ENCODE measurements at regions not wholly inside any gene's neighbourhood (a gene's known extent, or its start where the extent isn't known, plus 50 kb on each side); places are given as distances from the start of the nearest gene placed in this dataset.
"Not testable (repeated sequence)": the region's sequence is repeated elsewhere in the genome, so short reads cannot be mapped to it uniquely, and the experiment has no call there.

DNA sequence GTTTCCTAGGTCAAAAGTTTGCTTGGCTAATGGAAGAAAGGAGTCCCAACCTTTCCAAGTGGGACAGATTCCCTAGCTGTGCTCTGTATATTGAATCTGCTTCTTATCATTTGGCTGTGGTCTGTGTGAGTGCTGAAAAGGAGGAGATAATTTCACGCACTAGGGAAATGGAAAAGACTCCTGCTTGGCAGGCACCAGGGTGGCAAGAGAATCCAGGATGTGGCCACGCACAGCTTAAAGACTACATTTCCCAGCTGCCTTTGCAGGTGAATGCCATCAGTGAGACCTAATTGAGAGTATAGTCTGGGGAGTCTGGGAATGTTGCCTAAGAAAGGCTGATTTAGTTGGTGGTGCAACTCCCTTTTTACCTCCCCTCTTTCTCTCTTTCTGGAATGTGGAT lies 253.5 kb upstream of the PLGLB1 start:
- DNase-seq: not testable (repeated sequence)

DNA sequence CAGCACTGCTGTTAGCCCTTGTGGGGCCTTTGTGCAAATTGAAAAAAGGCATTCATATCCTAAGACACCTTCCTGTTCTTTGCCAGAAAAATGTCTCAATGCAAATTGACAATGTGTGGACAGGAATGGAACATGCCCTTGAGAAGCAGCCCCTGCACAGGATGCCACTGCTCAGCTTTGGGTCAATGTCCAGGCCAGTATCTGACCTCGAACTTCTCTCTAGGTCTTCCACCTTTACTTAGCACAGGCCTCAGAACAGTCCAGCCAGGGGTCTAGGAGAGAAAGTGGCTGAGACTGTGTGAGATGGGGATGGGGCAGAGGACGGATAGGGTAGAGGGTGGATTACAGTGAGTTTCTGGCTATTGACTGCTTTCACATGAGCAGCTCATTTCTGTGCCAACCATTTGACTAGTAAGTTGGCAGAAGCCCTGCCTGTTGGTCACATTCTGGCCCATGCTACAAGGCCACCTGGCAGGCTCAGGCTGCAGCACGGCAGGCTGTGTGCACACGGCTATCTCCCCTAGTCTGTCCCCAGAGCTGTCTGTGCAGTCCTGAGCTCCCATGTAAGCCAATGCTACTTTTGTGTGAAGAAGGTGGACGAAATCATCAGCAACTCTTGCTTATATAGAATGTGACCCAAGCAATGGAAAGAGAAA lies 254.5 kb upstream of the PLGLB1 start:
- not testable (repeated sequence) for DNase-seq

- not testable (repeated sequence) for DNase-seq
These were observed 255.0 kb upstream of the PLGLB1 start for GRCh38 chr2:87276673-87277072.

DNA sequence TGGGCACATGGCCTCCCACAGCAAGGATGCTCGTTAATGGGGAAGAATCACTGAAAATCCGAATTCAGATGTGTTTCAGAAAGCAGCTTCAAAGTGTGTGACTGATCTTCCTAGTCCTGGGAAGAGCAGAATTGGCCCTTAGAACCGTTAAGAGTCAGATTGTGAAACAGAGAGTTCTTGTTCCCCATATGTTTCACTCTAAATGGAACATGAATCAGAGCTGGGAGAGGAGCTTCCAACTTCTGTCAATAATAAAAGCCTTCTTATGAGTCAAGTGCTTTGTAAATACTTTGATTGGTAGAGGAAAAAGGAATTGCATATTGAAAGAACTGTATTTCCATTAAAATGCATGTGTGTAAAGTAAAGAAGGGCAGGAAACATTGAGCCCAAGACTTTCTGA lies 256.1 kb upstream of the PLGLB1 start:
- DNase-seq: not testable (repeated sequence)

- DNase-seq: not testable (repeated sequence)
These were observed 259.1 kb upstream of the PLGLB1 start for GRCh38 chr2:87280596-87281355.

DNA sequence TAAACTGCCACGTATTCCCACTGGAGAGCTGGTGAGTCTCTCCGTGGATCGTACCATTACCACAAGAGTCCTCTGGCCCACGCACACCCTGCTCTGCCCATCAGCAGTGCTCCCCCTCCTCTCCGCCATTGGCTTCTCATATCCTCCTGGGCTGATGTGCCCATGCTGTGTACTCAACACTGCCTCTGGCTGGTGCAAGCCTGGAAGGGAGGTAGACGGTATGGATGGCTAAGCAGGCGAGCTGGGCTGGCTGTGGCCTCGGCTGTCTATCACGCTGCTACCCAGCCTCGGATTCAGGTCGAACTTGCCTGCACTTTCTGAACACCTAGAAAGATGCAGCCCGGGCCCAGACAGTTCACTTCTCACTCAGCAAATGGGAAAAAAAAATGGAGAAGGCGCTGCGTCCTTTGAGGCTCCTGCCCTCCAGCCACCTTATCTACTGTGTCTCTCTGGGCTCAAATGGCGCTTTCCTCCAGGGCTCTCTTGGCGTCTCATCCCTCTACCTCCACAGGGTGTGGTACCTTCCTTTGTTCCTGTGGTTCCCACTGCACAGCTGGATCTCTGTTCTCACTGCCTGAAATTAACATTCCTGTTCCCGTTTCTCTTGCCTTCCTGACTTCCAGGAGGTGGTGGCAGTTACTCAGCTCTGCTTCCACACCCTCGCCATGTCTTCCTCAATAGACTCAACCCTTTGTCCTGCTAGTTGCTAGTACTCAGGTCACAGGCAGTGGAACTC lies 262.3 kb upstream of the PLGLB1 start:
- not testable (repeated sequence) for DNase-seq

DNA sequence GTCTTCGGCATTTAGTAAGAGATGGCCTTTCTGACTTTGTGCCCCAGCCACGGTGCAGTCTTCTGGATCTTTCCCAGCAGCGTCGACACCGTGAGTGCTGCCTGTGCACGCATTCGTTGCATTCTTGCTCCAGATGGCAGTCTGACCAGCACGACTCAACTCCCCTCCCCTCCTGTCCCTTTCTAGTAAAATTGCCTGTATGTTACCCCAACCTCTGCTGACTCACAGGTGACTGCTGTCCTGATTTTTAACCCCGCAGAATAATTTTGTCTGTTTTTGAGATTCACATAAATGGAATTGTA lies 262.8 kb upstream of the PLGLB1 start:
- not testable (repeated sequence) for DNase-seq

GRCh38 chr2:87285139-87285538 lies 263.5 kb upstream of the PLGLB1 start:
- DNase-seq: not testable (repeated sequence)

- DNase-seq: not testable (repeated sequence)
These were observed 269.1 kb upstream of the PLGLB1 start for GRCh38 chr2:87290566-87291307.

- not testable (repeated sequence) for DNase-seq
These were observed 270.0 kb upstream of the PLGLB1 start for GRCh38 chr2:87291400-87292200.

DNA sequence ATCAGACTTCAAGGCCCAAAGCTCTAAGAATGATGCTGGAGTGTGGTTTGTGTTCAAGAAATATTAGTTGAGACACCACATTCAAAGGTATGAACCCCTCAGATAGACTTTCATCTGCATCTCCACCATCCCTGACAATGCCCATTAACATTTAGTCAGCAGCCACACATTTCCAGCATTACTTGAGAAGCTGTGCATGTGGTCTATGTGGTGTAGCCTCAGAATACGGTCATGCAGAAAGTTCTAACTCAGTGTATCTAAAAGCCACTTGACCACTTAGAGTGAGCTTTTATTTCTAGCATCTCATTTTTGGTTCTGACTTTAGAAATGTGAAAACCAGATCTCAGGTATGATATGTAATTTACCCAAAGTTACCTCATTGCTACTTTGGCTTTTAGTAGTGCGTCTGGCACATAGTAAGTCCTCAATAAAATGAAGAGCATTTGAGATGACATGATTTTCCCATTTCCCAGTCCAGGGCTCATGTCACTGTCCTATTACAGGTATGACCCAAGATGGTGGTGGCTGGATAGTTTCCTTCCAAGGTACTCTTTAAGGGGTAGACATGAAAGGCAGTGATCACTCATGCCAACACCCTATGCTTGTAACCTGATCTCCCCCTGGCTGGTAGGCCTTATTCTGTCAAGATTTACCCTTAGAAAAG lies 272.4 kb upstream of the PLGLB1 start:
- not testable (repeated sequence) for DNase-seq

DNA sequence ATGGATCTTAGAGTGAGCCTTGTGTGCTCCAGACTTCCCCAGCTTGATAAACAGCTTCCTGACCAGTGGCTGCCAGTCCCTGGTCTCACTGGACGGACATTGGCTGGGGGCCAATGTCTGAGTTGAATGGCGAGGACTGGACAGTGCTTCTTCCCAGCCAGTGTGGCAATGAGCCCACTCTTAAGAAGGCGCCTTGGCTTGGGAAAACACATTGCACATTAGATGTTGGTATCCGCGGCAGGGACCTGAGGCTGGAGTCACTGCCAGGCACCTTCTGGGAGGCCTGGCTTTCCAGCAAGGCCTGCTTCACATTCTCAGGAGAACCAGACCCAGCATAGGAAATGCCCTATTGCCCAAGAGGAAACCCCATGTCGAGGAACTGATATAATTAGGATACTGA lies 273.5 kb upstream of the PLGLB1 start:
- DNase-seq: not testable (repeated sequence)

DNA sequence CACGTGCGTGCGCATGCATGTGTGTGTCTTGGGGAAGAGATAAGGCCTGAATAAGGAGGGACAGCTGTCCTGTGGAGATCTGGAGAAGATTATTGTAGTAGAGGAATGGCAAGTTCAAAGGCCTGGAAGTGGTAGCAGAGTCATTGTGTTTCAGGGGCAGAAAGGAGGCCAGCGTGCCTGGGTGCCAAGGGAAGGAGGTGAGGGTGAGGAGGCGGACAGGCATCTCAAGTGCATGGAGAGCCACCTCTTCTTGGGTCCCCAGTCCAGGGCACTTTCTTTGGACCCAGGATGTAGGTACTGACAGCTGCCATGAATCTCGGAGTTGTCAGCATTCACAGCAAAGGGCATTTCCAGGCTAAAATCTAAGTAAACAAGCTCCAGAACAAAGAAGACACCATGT lies 279.7 kb upstream of the PLGLB1 start:
- not testable (repeated sequence) for DNase-seq

DNA sequence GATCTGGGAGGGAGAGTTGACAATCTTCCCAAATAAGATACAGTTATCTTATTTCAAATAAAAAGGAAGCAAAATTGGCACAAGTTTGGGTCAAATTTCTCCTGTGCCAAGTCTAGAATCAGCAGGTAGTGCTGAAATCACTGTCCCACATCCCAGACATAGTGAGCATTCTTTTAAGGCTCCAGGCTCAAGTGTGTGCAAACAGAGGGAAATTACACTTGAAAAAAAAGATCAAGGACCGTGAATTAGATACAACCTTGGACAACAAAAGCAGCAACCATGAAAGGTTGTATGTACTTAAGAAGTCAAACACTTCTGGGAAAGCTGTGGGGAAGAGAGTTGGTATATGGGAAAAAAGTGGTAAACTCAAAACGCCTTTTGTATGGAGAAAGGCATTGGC lies 280.2 kb upstream of the PLGLB1 start:
- not testable (repeated sequence) for DNase-seq

- not testable (repeated sequence) for DNase-seq
These were observed 287.0 kb upstream of the PLGLB1 start for GRCh38 chr2:87308621-87309020.

DNA sequence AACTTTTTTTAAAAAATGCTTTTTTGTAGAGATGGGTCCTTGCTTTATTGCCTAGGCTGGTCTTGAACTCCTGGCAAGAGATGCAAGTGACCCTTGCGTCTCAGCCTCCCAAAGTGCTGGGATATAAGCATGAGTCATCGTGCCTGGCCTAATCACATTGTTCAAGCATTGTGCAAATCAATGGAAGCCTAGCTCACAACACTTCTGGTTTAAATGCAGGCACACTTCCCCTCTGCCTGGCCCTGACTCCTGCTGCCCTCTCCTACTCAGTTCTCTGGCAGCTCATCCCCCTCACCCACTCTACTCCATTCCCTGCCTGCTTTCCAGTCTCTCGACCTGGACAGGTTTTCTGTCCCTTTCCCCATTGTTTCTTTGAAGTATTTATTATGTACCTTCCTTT lies 288.1 kb upstream of the PLGLB1 start:
- not testable (repeated sequence) for DNase-seq

DNA sequence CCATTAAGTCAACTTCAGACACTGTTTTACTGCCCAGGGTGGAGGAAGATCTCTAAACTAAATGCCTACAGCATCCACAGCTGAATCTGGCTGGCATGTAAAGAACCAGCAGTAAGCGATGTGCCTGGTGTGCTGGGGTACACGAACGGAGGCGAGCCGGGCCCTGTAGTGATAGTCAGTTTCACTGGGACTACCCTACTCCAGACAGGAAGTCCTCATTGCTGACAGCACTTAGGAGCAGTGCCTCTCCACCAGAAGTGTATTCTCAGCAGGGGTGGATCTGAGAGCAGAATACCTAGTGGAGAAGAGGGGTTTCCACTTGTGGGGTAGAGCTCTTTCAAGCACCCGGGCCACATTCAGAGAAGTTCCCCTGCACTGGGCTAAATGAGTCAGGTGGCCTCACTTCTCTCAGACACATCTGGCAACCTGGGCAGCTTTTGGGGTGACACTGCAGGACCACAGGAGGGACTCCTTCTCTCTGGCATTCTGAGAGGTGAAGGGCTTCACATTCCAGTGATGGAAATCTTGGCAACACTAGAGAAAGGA lies 290.3 kb upstream of the PLGLB1 start:
- not testable (repeated sequence) for DNase-seq

DNA sequence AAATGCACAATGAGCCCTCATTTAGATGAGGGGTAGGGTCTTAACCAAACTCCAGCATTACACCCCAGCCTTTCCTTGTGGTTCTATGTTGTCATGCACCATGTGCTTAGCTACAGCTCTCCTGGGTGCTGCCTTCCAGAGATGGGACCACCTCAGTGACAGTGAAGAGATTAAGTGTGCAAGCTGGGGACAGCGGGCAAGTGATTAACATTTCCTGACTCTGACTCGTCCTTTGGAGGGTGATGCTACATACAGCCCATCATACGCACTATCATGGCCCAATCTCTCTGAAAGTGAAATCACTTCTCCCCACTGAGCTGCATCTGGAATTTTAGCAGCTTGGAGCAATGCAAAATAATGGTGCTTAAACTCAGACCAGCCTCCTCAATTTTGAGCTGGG lies 293.0 kb upstream of the PLGLB1 start:
- not testable (repeated sequence) for DNase-seq

- not testable (repeated sequence) for DNase-seq
These were observed 293.7 kb upstream of the PLGLB1 start for GRCh38 chr2:87315183-87315902.

GRCh38 chr2:87317193-87317592 lies 295.5 kb upstream of the PLGLB1 start:
- not testable (repeated sequence) for DNase-seq
